ENCODE measurements at regions not wholly inside any gene's neighbourhood (a gene's known extent, or its start where the extent isn't known, plus 50 kb on each side); places are given as distances from the start of the nearest gene placed in this dataset.

DNA sequence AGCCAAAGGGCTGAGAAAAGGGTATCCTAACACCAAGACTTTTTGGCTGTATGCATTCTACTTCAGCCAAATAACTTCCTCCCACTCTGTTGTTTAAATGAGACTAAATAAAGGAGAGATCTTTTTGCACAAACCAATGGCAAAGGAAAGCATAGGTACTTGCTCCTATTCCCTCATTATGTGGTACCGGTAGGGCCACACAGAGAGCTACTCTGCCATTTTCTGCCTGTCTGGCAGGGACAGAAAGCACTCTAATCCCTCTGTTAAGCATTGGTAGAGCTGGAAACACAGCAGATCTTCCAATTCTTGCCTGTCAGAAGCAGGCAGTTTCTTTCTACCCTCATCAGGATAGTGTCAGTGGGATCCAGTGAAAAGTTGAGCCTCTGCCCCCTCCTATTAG lies 918.3 kb upstream of the TMEFF2 start:
- TF ChIP-seq, protein P1, sequence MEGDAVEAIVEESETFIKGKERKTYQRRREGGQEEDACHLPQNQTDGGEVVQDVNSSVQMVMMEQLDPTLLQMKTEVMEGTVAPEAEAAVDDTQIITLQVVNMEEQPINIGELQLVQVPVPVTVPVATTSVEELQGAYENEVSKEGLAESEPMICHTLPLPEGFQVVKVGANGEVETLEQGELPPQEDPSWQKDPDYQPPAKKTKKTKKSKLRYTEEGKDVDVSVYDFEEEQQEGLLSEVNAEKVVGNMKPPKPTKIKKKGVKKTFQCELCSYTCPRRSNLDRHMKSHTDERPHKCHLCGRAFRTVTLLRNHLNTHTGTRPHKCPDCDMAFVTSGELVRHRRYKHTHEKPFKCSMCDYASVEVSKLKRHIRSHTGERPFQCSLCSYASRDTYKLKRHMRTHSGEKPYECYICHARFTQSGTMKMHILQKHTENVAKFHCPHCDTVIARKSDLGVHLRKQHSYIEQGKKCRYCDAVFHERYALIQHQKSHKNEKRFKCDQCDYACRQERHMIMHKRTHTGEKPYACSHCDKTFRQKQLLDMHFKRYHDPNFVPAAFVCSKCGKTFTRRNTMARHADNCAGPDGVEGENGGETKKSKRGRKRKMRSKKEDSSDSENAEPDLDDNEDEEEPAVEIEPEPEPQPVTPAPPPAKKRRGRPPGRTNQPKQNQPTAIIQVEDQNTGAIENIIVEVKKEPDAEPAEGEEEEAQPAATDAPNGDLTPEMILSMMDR (IDR thresholded peaks at IDR 0.05), result no peak
- TF ChIP-seq EZH2 (IDR thresholded peaks at IDR 0.05; ENCODE audit: borderline replicate concordance, insufficient read depth, low read depth, low read length, poor library complexity, severe bottlenecking), result no peak

Measured in B cell (primary cell).